GM23248 (cell line): ENCODE measurements at regions not wholly inside any gene's neighbourhood (a gene's known extent, or its start where the extent isn't known, plus 50 kb on each side); places are given as distances from the start of the nearest gene placed in this dataset.

Source experiments
- DNase-seq: peaks from one replicate; pipeline ENCODE4 v3.0.0-alpha.2; 2015
- H2AFZ ChIP-seq: fragments of 200-600 bp; sonication (generic); 2 replicates; pipeline ENCODE4 v1.6.1; 2016; ENCODE audit warnings: antibody characterized with exemption
- H3F3A ChIP-seq: fragments of 200-600 bp; sonication (generic); 2 replicates; pipeline ENCODE4 v1.6.1; 2016; ENCODE audit warnings: mild to moderate bottlenecking, antibody characterized with exemption, mixed run types; ENCODE audit not compliant: insufficient read depth
- H3K27ac ChIP-seq: fragments of 200-600 bp; sonication (generic); 2 replicates; pipeline ENCODE4 v1.5.1; 2016; ENCODE audit warnings: mild to moderate bottlenecking
- H3K27me3 ChIP-seq: fragments of 200-600 bp; sonication (generic); replicated peaks from 2 replicates; pipeline ENCODE4 v1.6.1; 2016; ENCODE audit warnings: mild to moderate bottlenecking; ENCODE audit not compliant: insufficient read depth
- H3K36me3 ChIP-seq: fragments of 200-600 bp; sonication (generic); 2 replicates; pipeline ENCODE4 v1.6.1; 2016; ENCODE audit warnings: low read depth, mild to moderate bottlenecking
- H3K4me1 ChIP-seq: fragments of 200-600 bp; sonication (generic); 2 replicates; pipeline ENCODE4 v1.6.1; 2016; ENCODE audit warnings: mild to moderate bottlenecking; ENCODE audit not compliant: insufficient read depth
- H3K4me2 ChIP-seq: fragments of 200-600 bp; sonication (generic); one replicate; pipeline ENCODE4 v1.6.1; 2016; ENCODE audit warnings: mild to moderate bottlenecking; ENCODE audit not compliant: unreplicated experiment
- H3K4me3 ChIP-seq: fragments of 200-600 bp; sonication (generic); 2 replicates; pipeline ENCODE4 v1.5.1; 2016; ENCODE audit warnings: mild to moderate bottlenecking
- H3K79me2 ChIP-seq: fragments of 200-600 bp; sonication (generic); 2 replicates; pipeline ENCODE4 v1.6.1; 2016; ENCODE audit warnings: mild to moderate bottlenecking; ENCODE audit not compliant: insufficient read depth
- H3K9ac ChIP-seq: fragments of 200-600 bp; sonication (generic); 2 replicates; pipeline ENCODE4 v1.6.1; 2016; ENCODE audit warnings: mild to moderate bottlenecking
- H3K9me2 ChIP-seq: fragments of 200-600 bp; sonication (generic); 2 replicates; pipeline ENCODE4 v1.6.1; 2016; ENCODE audit warnings: mixed run types, mild to moderate bottlenecking, moderate library complexity; ENCODE audit not compliant: insufficient read depth
- H3K9me3 ChIP-seq: fragments of 200-600 bp; sonication (generic); one replicate; pipeline ENCODE4 v1.6.1; 2017; ENCODE audit warnings: low read depth
- H4K20me1 ChIP-seq: fragments of 200-600 bp; sonication (generic); 2 replicates; pipeline ENCODE4 v1.6.0; 2016; ENCODE audit not compliant: insufficient read depth
- EZH2 ChIP-seq: fragments of 200-600 bp; sonication (generic); IDR thresholded peaks from 2 replicates; pipeline ENCODE4 v1.6.1; 2018; ENCODE audit warnings: antibody characterized with exemption, mild to moderate bottlenecking; ENCODE audit not compliant: insufficient read depth, poor library complexity, severe bottlenecking
- EZH2phosphoT487 ChIP-seq: fragments of 200-600 bp; sonication (generic); IDR thresholded peaks from 2 replicates; pipeline ENCODE4 v1.6.1; 2018; ENCODE audit warnings: antibody characterized with exemption, moderate library complexity, mild to moderate bottlenecking, low read depth; ENCODE audit not compliant: insufficient read depth
- WGBS, 2 experiments: methylation state at CpG; one replicate each; pipeline ENCODE4 v1.1.6; 2015 to 2017; ENCODE audit warnings: low lambda C conversion rate in 2 of 2, low coverage in 1 of 2; ENCODE audit errors: missing lambda C conversion rate in 2 of 2; 5-methylcytosine and 5-hydroxymethylcytosine counted together
- in situ Hi-C: fragments of 300-500 bp; cut with MboI; formaldehyde crosslinking; loops from 2 replicates; pipeline ENCODE4 v1.15.0; 2020

- Histone ChIP-seq H3K79me2 (no peaks in the 10 kb centered on the region), H3K4me2 (no peak overlapping the region), H4K20me1 (no peaks in the 10 kb centered on the region), H3K9me2 (no peaks in the 10 kb centered on the region), H3K27ac (no peak overlapping the region), H2AFZ (no peak overlapping the region), H3K27me3 (peaks cover 23% of the 10 kb centered on the region), H3F3A (peaks cover 3% of the 10 kb centered on the region; the same call in 1 of the 2 replicates), H3K4me1 (no peaks in the 10 kb centered on the region), H3K36me3 (no peaks in the 10 kb centered on the region), H3K4me3 (no peak overlapping the region), H3K9ac (no peak overlapping the region), H3K9me3 (no peaks in the 10 kb centered on the region)
- TF ChIP-seq EZH2 (no peak), EZH2phosphoT487 (no peak)
- in situ Hi-C loops = no loop called here
- 0% methylated on average over 1 of the region's 1 CpG for WGBS, 2 experiments
- no peak for DNase-seq
These were observed 186.9 kb upstream of the CAND1 start for GRCh38 chr12:67082221-67082620.

- DNase-seq = no peak
- H3K9ac ChIP-seq = no peak overlapping the region
- H3K4me1 ChIP-seq = no peaks in the 10 kb centered on the region
- H3K79me2 ChIP-seq = no peaks in the 10 kb centered on the region
- H3F3A ChIP-seq = no peaks in the 10 kb centered on the region
- H3K9me3 ChIP-seq = no peaks in the 10 kb centered on the region
- no peak overlapping the region for H2AFZ ChIP-seq
- H3K27me3 ChIP-seq = peaks cover 25% of the 10 kb centered on the region
- TF ChIP-seq EZH2 (no peak), EZH2phosphoT487 (no peak)
- no peaks in the 10 kb centered on the region for H3K36me3 ChIP-seq
- no peak overlapping the region for H3K4me2 ChIP-seq
- H3K4me3 ChIP-seq = no peak overlapping the region
- H3K27ac ChIP-seq = no peak overlapping the region
- no peaks in the 10 kb centered on the region for H4K20me1 ChIP-seq
- H3K9me2 ChIP-seq = no peaks in the 10 kb centered on the region
- in situ Hi-C loops = no loop called here
- WGBS, 2 experiments = 7 to 20% methylated on average over 2 of the region's 2 CpGs
These were observed 183.5 kb upstream of the CAND1 start for GRCh38 chr12:67085699-67086098.

GRCh38 chr12:67086116-67086515, 183.0 kb upstream of the CAND1 start:
- peaks cover 22% of the 10 kb centered on the region for H3K27me3 ChIP-seq
- TF ChIP-seq EZH2 (no peak), EZH2phosphoT487 (no peak)
- no peaks in the 10 kb centered on the region for H3K36me3 ChIP-seq
- H3K9ac ChIP-seq = no peak overlapping the region
- no peak overlapping the region for H2AFZ ChIP-seq
- H3F3A ChIP-seq = no peaks in the 10 kb centered on the region
- H3K9me2 ChIP-seq = no peaks in the 10 kb centered on the region
- H3K79me2 ChIP-seq = no peaks in the 10 kb centered on the region
- H4K20me1 ChIP-seq = no peaks in the 10 kb centered on the region
- in situ Hi-C loops = no loop called here
- no peaks in the 10 kb centered on the region for H3K9me3 ChIP-seq
- H3K27ac ChIP-seq = no peak overlapping the region
- no peak overlapping the region for H3K4me2 ChIP-seq
- WGBS, 2 experiments = 26 to 31% methylated on average over 2 of the region's 2 CpGs
- H3K4me1 ChIP-seq = no peaks in the 10 kb centered on the region
- no peak overlapping the region for H3K4me3 ChIP-seq
- DNase-seq = no peak

GRCh38 chr12:67088401-67089118, 180.6 kb upstream of the CAND1 start:
- H3K9me2 ChIP-seq = no peaks in the 10 kb centered on the region
- H3K36me3 ChIP-seq = no peaks in the 10 kb centered on the region
- H3K27ac ChIP-seq = no peak overlapping the region
- no peaks in the 10 kb centered on the region for H3K79me2 ChIP-seq
- H3K9me3 ChIP-seq = no peaks in the 10 kb centered on the region
- H3K4me3 ChIP-seq = no peak overlapping the region
- WGBS, 2 experiments = 24 to 32% methylated on average over 3 of the region's 3 CpGs
- in situ Hi-C loops = no loop called here
- H3K27me3 ChIP-seq = peaks cover 19% of the 10 kb centered on the region
- H4K20me1 ChIP-seq = no peaks in the 10 kb centered on the region
- H3K4me1 ChIP-seq = no peaks in the 10 kb centered on the region
- no peak overlapping the region for H2AFZ ChIP-seq
- TF ChIP-seq EZH2phosphoT487 = no peak
- TF ChIP-seq EZH2 = no peak
- no peak overlapping the region for H3K4me2 ChIP-seq
- H3K9ac ChIP-seq = no peak overlapping the region
- DNase-seq = no peak
- H3F3A ChIP-seq = no peaks in the 10 kb centered on the region
